CD8-positive, alpha-beta memory T cell (primary cell): ENCODE measurements at regions not wholly inside any gene's neighbourhood (a gene's known extent, or its start where the extent isn't known, plus 50 kb on each side); places are given as distances from the start of the nearest gene placed in this dataset.

ENCODE experiments used
- CTCF ChIA-PET: fragments of 350-600 bp; sonication (Branson Sonifier 250); formaldehyde crosslinking; loops from one replicate; lab custom pipeline; 2021; ENCODE audit warnings: antibody characterized with exemption; lab: Charles Lee
- POLR2A ChIA-PET: fragments of 350-600 bp; sonication (Branson Sonifier 250); formaldehyde crosslinking; loops from one replicate; lab custom pipeline; 2021; ENCODE audit warnings: antibody characterized with exemption; lab: Charles Lee
- DNase-seq, 5 donors: peaks; one replicate each; pipeline versions ENCODE4 v3.0.0 to v3.0.0-alpha.2; 2020 to 2022; ENCODE audit warnings: mixed read lengths in 1 of 5
- H3K27ac ChIP-seq: one replicate; pipeline ENCODE4 v1.7.0; 2013; ENCODE audit warnings: low read depth, mild to moderate bottlenecking, low read length, moderate library complexity
- H3K27me3 ChIP-seq: 2 replicates; pipeline ENCODE4 v1.7.0; 2013; ENCODE audit warnings: low read length, mild to moderate bottlenecking; ENCODE audit not compliant: insufficient read depth, poor library complexity, severe bottlenecking
- H3K36me3 ChIP-seq: 2 replicates; pipeline ENCODE4 v1.7.0; 2013; ENCODE audit warnings: mild to moderate bottlenecking, low read length, moderate library complexity; ENCODE audit not compliant: insufficient read depth
- H3K4me1 ChIP-seq: 2 replicates; pipeline ENCODE4 v1.7.0; 2013; ENCODE audit warnings: mild to moderate bottlenecking, low read length, moderate library complexity; ENCODE audit not compliant: insufficient read depth
- H3K4me3 ChIP-seq: 2 replicates; pipeline ENCODE4 v1.7.0; 2013; ENCODE audit warnings: mild to moderate bottlenecking, low read length
- H3K9me3 ChIP-seq: 2 replicates; pipeline ENCODE4 v1.7.0; 2013; ENCODE audit warnings: mild to moderate bottlenecking, low read length
- H3K27ac Mint-ChIP-seq, 8 donors: one replicate each; pipeline ENCODE4 v1.8.0; 2020 to 2021; ENCODE audit warnings: mixed read lengths in 8 of 8, mild to moderate bottlenecking in 6 of 8, inconsistent platforms in 3 of 8, moderate library complexity in 3 of 8
- H3K27me3 Mint-ChIP-seq, 2 donors: one replicate each; pipeline ENCODE4 v1.8.0; 2020 to 2021; ENCODE audit warnings: mixed read lengths in 2 of 2, mild to moderate bottlenecking in 1 of 2, moderate library complexity in 1 of 2
- H3K36me3 Mint-ChIP-seq, 3 donors: one replicate each; pipeline ENCODE4 v1.8.0; 2020 to 2021; ENCODE audit warnings: mixed read lengths in 3 of 3, inconsistent platforms in 1 of 3, mild to moderate bottlenecking in 1 of 3
- H3K4me1 Mint-ChIP-seq, 3 donors: one replicate each; pipeline ENCODE4 v1.8.0; 2020 to 2021; ENCODE audit warnings: mixed read lengths in 3 of 3, inconsistent platforms in 1 of 3, mild to moderate bottlenecking in 1 of 3
- H3K4me3 Mint-ChIP-seq, 7 donors: one replicate each; pipeline ENCODE4 v1.8.0; 2020 to 2021; ENCODE audit warnings: mixed read lengths in 7 of 7, mild to moderate bottlenecking in 6 of 7, moderate library complexity in 4 of 7, inconsistent platforms in 2 of 7
- H3K9me3 Mint-ChIP-seq, 5 donors: one replicate each; pipeline ENCODE4 v1.8.0; 2020 to 2022; ENCODE audit warnings: mixed read lengths in 5 of 5, mild to moderate bottlenecking in 3 of 5, moderate library complexity in 2 of 5, inconsistent platforms in 1 of 5

- CTCF ChIA-PET = no interaction called here
- H3K9me3 ChIP-seq = no peaks in the 10 kb centered on the region
- no peaks in the 10 kb centered on the region for H3K9me3 Mint-ChIP-seq
- H3K27me3 ChIP-seq = no peaks in the 10 kb centered on the region
- no peak for DNase-seq
- no peaks in the 10 kb centered on the region for H3K4me1 Mint-ChIP-seq
- no peaks in the 10 kb centered on the region for H3K36me3 ChIP-seq
- no peak overlapping the region for H3K27ac ChIP-seq
- peaks cover 1 to 4% of the 10 kb centered on the region in 2 donors for H3K27me3 Mint-ChIP-seq
- H3K36me3 Mint-ChIP-seq = no peaks in the 10 kb centered on the region
- POLR2A ChIA-PET = no interaction called here
- no peak overlapping the region for H3K4me3 ChIP-seq
- no peaks in the 10 kb centered on the region for H3K4me1 ChIP-seq
- no peak overlapping the region for H3K4me3 Mint-ChIP-seq
- H3K27ac Mint-ChIP-seq = no peak overlapping the region
Observed at GRCh38 chr7:25726170-25726780, 425.7 kb upstream of the NFE2L3 start.

GRCh38 chr7:25726781-25727311 lies 425.2 kb upstream of the NFE2L3 start:
- H3K4me3 ChIP-seq = no peak overlapping the region
- ChIA-PET POLR2A (no interaction called here), CTCF (no interaction called here)
- Mint-ChIP-seq H3K27me3 (peaks cover 1 to 4% of the 10 kb centered on the region in 2 donors), H3K36me3 (no peaks in the 10 kb centered on the region), H3K4me3 (no peak overlapping the region), H3K4me1 (no peaks in the 10 kb centered on the region), H3K9me3 (no peaks in the 10 kb centered on the region), H3K27ac (no peak overlapping the region)
- H3K36me3 ChIP-seq = no peaks in the 10 kb centered on the region
- no peaks in the 10 kb centered on the region for H3K9me3 ChIP-seq
- H3K4me1 ChIP-seq = no peaks in the 10 kb centered on the region
- DNase-seq = no peak
- no peaks in the 10 kb centered on the region for H3K27me3 ChIP-seq
- H3K27ac ChIP-seq = no peak overlapping the region

GRCh38 chr7:25727446-25727845 lies 424.6 kb upstream of the NFE2L3 start:
- Mint-ChIP-seq H3K36me3 (no peaks in the 10 kb centered on the region), H3K27ac (peak overlapping the region in 1 of 8 donors; percentile 6), H3K9me3 (no peaks in the 10 kb centered on the region), H3K4me1 (no peaks in the 10 kb centered on the region), H3K27me3 (peaks cover 1 to 4% of the 10 kb centered on the region in 2 donors), H3K4me3 (no peak overlapping the region)
- Histone ChIP-seq H3K27me3 (no peaks in the 10 kb centered on the region), H3K9me3 (no peaks in the 10 kb centered on the region), H3K36me3 (no peaks in the 10 kb centered on the region), H3K4me3 (no peak overlapping the region), H3K4me1 (no peaks in the 10 kb centered on the region), H3K27ac (no peak overlapping the region)
- DNase-seq = no peak
- ChIA-PET CTCF (no interaction called here), POLR2A (no interaction called here)

- Histone ChIP-seq H3K36me3 (no peaks in the 10 kb centered on the region), H3K9me3 (no peaks in the 10 kb centered on the region), H3K4me3 (no peak overlapping the region), H3K4me1 (no peaks in the 10 kb centered on the region), H3K27ac (no peak overlapping the region), H3K27me3 (no peaks in the 10 kb centered on the region)
- H3K27me3 Mint-ChIP-seq = peaks cover 1 to 4% of the 10 kb centered on the region in 2 donors
- H3K36me3 Mint-ChIP-seq = no peaks in the 10 kb centered on the region
- no peak overlapping the region for H3K4me3 Mint-ChIP-seq
- no peaks in the 10 kb centered on the region for H3K9me3 Mint-ChIP-seq
- DNase-seq = no peak
- ChIA-PET CTCF (no interaction called here), POLR2A (no interaction called here)
- H3K4me1 Mint-ChIP-seq = no peaks in the 10 kb centered on the region
- H3K27ac Mint-ChIP-seq = no peak overlapping the region
Observed at GRCh38 chr7:25727876-25728275, 424.1 kb upstream of the NFE2L3 start.

DNA sequence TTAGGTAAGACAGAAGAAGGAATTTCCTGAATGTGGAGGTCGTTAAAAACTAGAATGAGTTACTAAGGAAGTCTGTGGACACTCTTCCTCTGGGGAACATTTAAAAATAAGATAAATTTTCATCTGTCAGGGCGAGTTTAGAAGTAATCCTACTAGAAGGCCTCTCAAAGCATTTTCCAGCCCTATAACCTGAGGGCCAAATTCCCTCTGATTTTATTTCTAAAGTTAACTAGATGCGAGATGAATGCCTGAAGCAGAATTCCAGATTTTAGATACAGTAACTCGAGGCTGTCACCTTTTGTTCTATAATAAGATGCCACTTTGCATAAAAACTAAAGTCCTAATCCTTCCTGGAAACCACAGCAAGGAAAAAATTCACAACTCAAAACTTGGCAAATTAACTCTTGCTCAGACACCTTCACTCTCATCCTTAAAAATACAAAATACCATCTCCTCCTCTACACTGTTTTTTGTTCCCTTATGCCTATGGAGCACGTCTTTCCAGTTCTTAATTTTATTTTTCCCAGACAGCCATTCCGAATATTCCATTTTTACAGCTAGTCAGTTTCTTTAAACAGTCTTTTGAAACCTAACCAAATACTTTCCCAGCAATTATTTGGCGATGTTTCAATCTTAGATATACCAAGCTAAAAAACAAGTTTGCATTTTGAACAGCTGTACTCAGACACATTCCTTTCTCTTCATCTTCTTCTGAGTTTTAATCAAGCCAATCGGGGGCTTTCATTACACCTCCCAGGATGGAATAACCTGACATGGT lies 420.7 kb upstream of the NFE2L3 start:
- Mint-ChIP-seq H3K36me3 (no peaks in the 10 kb centered on the region), H3K27ac (no peak overlapping the region), H3K4me3 (no peak overlapping the region), H3K27me3 (peaks cover 6 to 13% of the 10 kb centered on the region in 2 donors), H3K9me3 (no peaks in the 10 kb centered on the region), H3K4me1 (no peaks in the 10 kb centered on the region)
- no peaks in the 10 kb centered on the region for H3K27me3 ChIP-seq
- H3K27ac ChIP-seq = no peak overlapping the region
- H3K4me1 ChIP-seq = no peaks in the 10 kb centered on the region
- H3K36me3 ChIP-seq = no peaks in the 10 kb centered on the region
- H3K9me3 ChIP-seq = no peaks in the 10 kb centered on the region
- ChIA-PET POLR2A (no interaction called here), CTCF (no interaction called here)
- DNase-seq = no peak
- no peak overlapping the region for H3K4me3 ChIP-seq

- no peak for DNase-seq
- H3K27ac Mint-ChIP-seq = no peak overlapping the region
- no peaks in the 10 kb centered on the region for H3K36me3 Mint-ChIP-seq
- H3K4me3 ChIP-seq = no peak overlapping the region
- H3K27ac ChIP-seq = no peak overlapping the region
- H3K36me3 ChIP-seq = no peaks in the 10 kb centered on the region
- no peaks in the 10 kb centered on the region for H3K9me3 ChIP-seq
- no peaks in the 10 kb centered on the region for H3K4me1 Mint-ChIP-seq
- no peaks in the 10 kb centered on the region for H3K9me3 Mint-ChIP-seq
- peaks cover 6 to 19% of the 10 kb centered on the region in 2 donors for H3K27me3 Mint-ChIP-seq
- POLR2A ChIA-PET = no interaction called here
- H3K27me3 ChIP-seq = no peaks in the 10 kb centered on the region
- H3K4me3 Mint-ChIP-seq = no peak overlapping the region
- no peaks in the 10 kb centered on the region for H3K4me1 ChIP-seq
- CTCF ChIA-PET = no interaction called here
Observed at GRCh38 chr7:25731846-25732245, 420.2 kb upstream of the NFE2L3 start.

- Mint-ChIP-seq H3K36me3 (no peaks in the 10 kb centered on the region), H3K9me3 (no peaks in the 10 kb centered on the region), H3K4me3 (no peak overlapping the region), H3K4me1 (no peaks in the 10 kb centered on the region), H3K27ac (peak overlapping the region in 1 of 8 donors; percentile 5), H3K27me3 (peaks cover 8 to 24% of the 10 kb centered on the region in 2 donors)
- POLR2A ChIA-PET = no interaction called here
- CTCF ChIA-PET = no interaction called here
- no peaks in the 10 kb centered on the region for H3K27me3 ChIP-seq
- no peaks in the 10 kb centered on the region for H3K4me1 ChIP-seq
- DNase-seq = no peak
- no peak overlapping the region for H3K4me3 ChIP-seq
- no peak overlapping the region for H3K27ac ChIP-seq
- H3K36me3 ChIP-seq = no peaks in the 10 kb centered on the region
- no peaks in the 10 kb centered on the region for H3K9me3 ChIP-seq
Observed at GRCh38 chr7:25732766-25733217, 419.2 kb upstream of the NFE2L3 start.

- POLR2A ChIA-PET = no interaction called here
- Histone ChIP-seq H3K9me3 (no peaks in the 10 kb centered on the region), H3K36me3 (no peaks in the 10 kb centered on the region), H3K4me1 (no peaks in the 10 kb centered on the region), H3K4me3 (no peak overlapping the region), H3K27ac (no peak overlapping the region), H3K27me3 (no peaks in the 10 kb centered on the region)
- CTCF ChIA-PET = no interaction called here
- Mint-ChIP-seq H3K4me3 (no peak overlapping the region), H3K36me3 (no peaks in the 10 kb centered on the region), H3K27ac (no peak overlapping the region), H3K27me3 (peaks cover 12 to 31% of the 10 kb centered on the region in 2 donors), H3K4me1 (no peaks in the 10 kb centered on the region), H3K9me3 (no peaks in the 10 kb centered on the region)
- no peak for DNase-seq
Observed at GRCh38 chr7:25735674-25736242, 416.2 kb upstream of the NFE2L3 start.
